T-helper 17 cell (primary cell): ENCODE measurements at regions not wholly inside any gene's neighbourhood (a gene's known extent, or its start where the extent isn't known, plus 50 kb on each side); places are given as distances from the start of the nearest gene placed in this dataset.

Source experiments
- ATAC-seq: fragments of 150-1000 bp; cut with Tn5 transposase; 2 replicates; pipeline ENCODE4 v1.10.0; 2021; ENCODE audit warnings: mild to moderate bottlenecking, moderate library complexity
- DNase-seq, 3 donors: peaks; one replicate each; pipeline versions ENCODE4 v3.0.0 to v3.0.0-alpha.2; 2020 to 2021
- H3K9me3 ChIP-seq: one replicate; pipeline ENCODE4 v1.7.0; 2013; ENCODE audit warnings: low read length, mild to moderate bottlenecking; ENCODE audit not compliant: control insufficient read depth, poor library complexity, severe bottlenecking
- H3K27ac Mint-ChIP-seq: one replicate; pipeline ENCODE4 v1.8.0; 2022; ENCODE audit warnings: mild to moderate bottlenecking, moderate library complexity, mixed read lengths
- H3K27me3 Mint-ChIP-seq: one replicate; pipeline ENCODE4 v1.8.0; 2022; ENCODE audit warnings: mixed read lengths
- H3K36me3 Mint-ChIP-seq: one replicate; pipeline ENCODE4 v1.8.0; 2022; ENCODE audit warnings: low read depth, mixed read lengths
- H3K4me1 Mint-ChIP-seq: one replicate; pipeline ENCODE4 v1.8.0; 2022; ENCODE audit warnings: mild to moderate bottlenecking, mixed read lengths
- H3K4me3 Mint-ChIP-seq: one replicate; pipeline ENCODE4 v1.8.0; 2022; ENCODE audit warnings: mild to moderate bottlenecking, moderate library complexity, mixed read lengths

- no peaks in the 10 kb centered on the region for H3K4me1 Mint-ChIP-seq
- peaks cover 21% of the 10 kb centered on the region for H3K27me3 Mint-ChIP-seq
- H3K9me3 ChIP-seq: no peaks in the 10 kb centered on the region
- DNase-seq: no peak
- no peaks in the 10 kb centered on the region for H3K36me3 Mint-ChIP-seq
- no peak overlapping the region for H3K27ac Mint-ChIP-seq
- no peak overlapping the region for H3K4me3 Mint-ChIP-seq
- ATAC-seq: no peak
Observed at GRCh38 chr18:2459886-2460285, 111.4 kb downstream of the METTL4 start.

GRCh38 chr18:2466978-2467377 lies 104.3 kb downstream of the METTL4 start:
- Mint-ChIP-seq H3K36me3 (no peaks in the 10 kb centered on the region), H3K4me3 (no peak overlapping the region), H3K27ac (no peak overlapping the region), H3K27me3 (peaks cover 32% of the 10 kb centered on the region), H3K4me1 (no peaks in the 10 kb centered on the region)
- DNase-seq: no peak
- no peak for ATAC-seq
- H3K9me3 ChIP-seq: no peaks in the 10 kb centered on the region

GRCh38 chr18:2468051-2468450 lies 103.3 kb downstream of the METTL4 start:
- DNase-seq (no peak), ATAC-seq (no peak)
- no peaks in the 10 kb centered on the region for H3K9me3 ChIP-seq
- no peak overlapping the region for H3K27ac Mint-ChIP-seq
- H3K36me3 Mint-ChIP-seq: no peaks in the 10 kb centered on the region
- peaks cover 37% of the 10 kb centered on the region for H3K27me3 Mint-ChIP-seq
- H3K4me3 Mint-ChIP-seq: no peak overlapping the region
- no peaks in the 10 kb centered on the region for H3K4me1 Mint-ChIP-seq

GRCh38 chr18:2471523-2471922 lies 99.8 kb downstream of the METTL4 start:
- H3K4me3 Mint-ChIP-seq: no peak overlapping the region
- H3K9me3 ChIP-seq: no peaks in the 10 kb centered on the region
- no peak overlapping the region for H3K27ac Mint-ChIP-seq
- DNase-seq (no peak), ATAC-seq (no peak)
- H3K27me3 Mint-ChIP-seq: peaks cover 47% of the 10 kb centered on the region
- peaks cover 2% of the 10 kb centered on the region for H3K4me1 Mint-ChIP-seq
- H3K36me3 Mint-ChIP-seq: no peaks in the 10 kb centered on the region

GRCh38 chr18:2478662-2479061 lies 92.6 kb downstream of the METTL4 start:
- Mint-ChIP-seq H3K4me1 (peaks cover 2% of the 10 kb centered on the region), H3K36me3 (peaks cover 4% of the 10 kb centered on the region), H3K27ac (no peak overlapping the region), H3K4me3 (no peak overlapping the region), H3K27me3 (peaks cover 65% of the 10 kb centered on the region)
- ATAC-seq (no peak), DNase-seq (no peak)
- no peaks in the 10 kb centered on the region for H3K9me3 ChIP-seq

- Mint-ChIP-seq H3K27me3 (peaks cover 54% of the 10 kb centered on the region), H3K27ac (no peak overlapping the region)
- ATAC-seq: no peak
Observed at GRCh38 chr18:2480536-2480935, 90.8 kb downstream of the METTL4 start.

GRCh38 chr18:2482706-2483475 lies 88.4 kb downstream of the METTL4 start:
- DNase-seq: no peak
- H3K9me3 ChIP-seq: no peaks in the 10 kb centered on the region
- peaks cover 52% of the 10 kb centered on the region for H3K27me3 Mint-ChIP-seq
- ATAC-seq: no peak
- H3K4me3 Mint-ChIP-seq: no peak overlapping the region
- peaks cover 2% of the 10 kb centered on the region for H3K36me3 Mint-ChIP-seq
- H3K4me1 Mint-ChIP-seq: no peaks in the 10 kb centered on the region
- H3K27ac Mint-ChIP-seq: no peak overlapping the region

More at GRCh38 chr18:2480536-2480935, 90.8 kb downstream of the METTL4 start:
- peaks cover 4% of the 10 kb centered on the region for H3K36me3 Mint-ChIP-seq
- DNase-seq: no peak
- H3K4me3 Mint-ChIP-seq: no peak overlapping the region
- peaks cover 2% of the 10 kb centered on the region for H3K4me1 Mint-ChIP-seq
- no peaks in the 10 kb centered on the region for H3K9me3 ChIP-seq

- ATAC-seq (no peak), DNase-seq (no peak)
- Mint-ChIP-seq H3K4me1 (no peaks in the 10 kb centered on the region), H3K4me3 (no peak overlapping the region), H3K27ac (no peak overlapping the region), H3K36me3 (no peaks in the 10 kb centered on the region), H3K27me3 (peaks cover 39% of the 10 kb centered on the region)
- no peaks in the 10 kb centered on the region for H3K9me3 ChIP-seq
Observed at GRCh38 chr18:2485983-2486382, 85.3 kb downstream of the METTL4 start.

- ATAC-seq (no peak), DNase-seq (no peak)
- no peaks in the 10 kb centered on the region for H3K36me3 Mint-ChIP-seq
- no peak overlapping the region for H3K27ac Mint-ChIP-seq
- no peaks in the 10 kb centered on the region for H3K9me3 ChIP-seq
- no peak overlapping the region for H3K4me3 Mint-ChIP-seq
- no peaks in the 10 kb centered on the region for H3K4me1 Mint-ChIP-seq
- H3K27me3 Mint-ChIP-seq: peaks cover 39% of the 10 kb centered on the region
Observed at GRCh38 chr18:2486426-2486825, 84.9 kb downstream of the METTL4 start.
